Panc1 (cell line): ENCODE measurements at regions not wholly inside any gene's neighbourhood (a gene's known extent, or its start where the extent isn't known, plus 50 kb on each side); places are given as distances from the start of the nearest gene placed in this dataset.

Experiments
- POLR2AphosphoS5 ChIP-seq: IDR thresholded peaks from 2 replicates; pipeline ENCODE4 v1.6.1; 2012; ENCODE audit warnings: mild to moderate bottlenecking, low read depth, low read length, moderate library complexity
- TCF7L2 ChIP-seq: IDR thresholded peaks from 2 replicates; pipeline ENCODE4 v1.6.1; 2011; ENCODE audit warnings: mild to moderate bottlenecking, low read depth, low read length, inconsistent platforms
- TF ChIP-seq, protein P1 (sequence below): fragments of 450-650 bp; IDR thresholded peaks from 2 replicates; pipeline ENCODE4 v1.5.1; 2017; ENCODE audit warnings: mild to moderate bottlenecking
- TF ChIP-seq, protein P2 (sequence below), 2 experiments: IDR thresholded peaks; 2 replicates each; pipeline ENCODE4 v1.6.1; 2011 to 2012; ENCODE audit warnings: low read depth in 2 of 2, control low read depth in 1 of 2, low read length in 1 of 2, mild to moderate bottlenecking in 1 of 2, moderate library complexity in 1 of 2; ENCODE audit not compliant: insufficient read depth in 1 of 2

DNA sequence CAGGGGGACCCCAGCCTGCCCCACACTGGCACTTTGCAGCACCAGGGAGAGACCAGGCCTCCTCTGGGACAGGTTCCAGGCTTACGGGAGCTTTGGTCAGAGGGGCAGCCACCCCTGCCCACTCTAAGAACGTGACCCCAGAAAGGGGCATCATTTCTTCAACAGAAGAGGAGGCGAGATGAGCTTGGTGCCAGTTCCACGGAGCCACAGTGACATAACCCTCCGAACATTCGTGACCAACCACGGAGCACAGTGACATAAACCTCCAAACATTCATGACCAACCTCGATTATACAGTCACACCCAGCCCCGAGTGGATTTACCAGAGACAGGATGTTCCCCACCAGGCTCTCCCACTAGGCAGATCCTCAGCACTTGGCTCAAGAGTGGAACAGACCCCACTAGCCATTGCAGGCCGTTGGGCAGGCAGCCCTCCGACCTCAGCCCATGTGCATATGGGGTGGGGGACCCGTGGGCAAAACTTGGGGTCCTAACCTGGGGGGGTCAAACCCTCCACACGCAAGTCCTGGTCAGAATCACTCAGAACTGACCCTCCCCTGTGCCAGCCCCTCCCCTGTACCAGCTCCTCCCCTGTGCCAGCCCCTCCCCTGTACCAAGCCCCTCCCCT is 112.9 kb downstream of the METRNL start:
- TF ChIP-seq, protein P1, sequence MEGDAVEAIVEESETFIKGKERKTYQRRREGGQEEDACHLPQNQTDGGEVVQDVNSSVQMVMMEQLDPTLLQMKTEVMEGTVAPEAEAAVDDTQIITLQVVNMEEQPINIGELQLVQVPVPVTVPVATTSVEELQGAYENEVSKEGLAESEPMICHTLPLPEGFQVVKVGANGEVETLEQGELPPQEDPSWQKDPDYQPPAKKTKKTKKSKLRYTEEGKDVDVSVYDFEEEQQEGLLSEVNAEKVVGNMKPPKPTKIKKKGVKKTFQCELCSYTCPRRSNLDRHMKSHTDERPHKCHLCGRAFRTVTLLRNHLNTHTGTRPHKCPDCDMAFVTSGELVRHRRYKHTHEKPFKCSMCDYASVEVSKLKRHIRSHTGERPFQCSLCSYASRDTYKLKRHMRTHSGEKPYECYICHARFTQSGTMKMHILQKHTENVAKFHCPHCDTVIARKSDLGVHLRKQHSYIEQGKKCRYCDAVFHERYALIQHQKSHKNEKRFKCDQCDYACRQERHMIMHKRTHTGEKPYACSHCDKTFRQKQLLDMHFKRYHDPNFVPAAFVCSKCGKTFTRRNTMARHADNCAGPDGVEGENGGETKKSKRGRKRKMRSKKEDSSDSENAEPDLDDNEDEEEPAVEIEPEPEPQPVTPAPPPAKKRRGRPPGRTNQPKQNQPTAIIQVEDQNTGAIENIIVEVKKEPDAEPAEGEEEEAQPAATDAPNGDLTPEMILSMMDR: no peak
- no peak for TF ChIP-seq POLR2AphosphoS5
- TF ChIP-seq, protein P2, sequence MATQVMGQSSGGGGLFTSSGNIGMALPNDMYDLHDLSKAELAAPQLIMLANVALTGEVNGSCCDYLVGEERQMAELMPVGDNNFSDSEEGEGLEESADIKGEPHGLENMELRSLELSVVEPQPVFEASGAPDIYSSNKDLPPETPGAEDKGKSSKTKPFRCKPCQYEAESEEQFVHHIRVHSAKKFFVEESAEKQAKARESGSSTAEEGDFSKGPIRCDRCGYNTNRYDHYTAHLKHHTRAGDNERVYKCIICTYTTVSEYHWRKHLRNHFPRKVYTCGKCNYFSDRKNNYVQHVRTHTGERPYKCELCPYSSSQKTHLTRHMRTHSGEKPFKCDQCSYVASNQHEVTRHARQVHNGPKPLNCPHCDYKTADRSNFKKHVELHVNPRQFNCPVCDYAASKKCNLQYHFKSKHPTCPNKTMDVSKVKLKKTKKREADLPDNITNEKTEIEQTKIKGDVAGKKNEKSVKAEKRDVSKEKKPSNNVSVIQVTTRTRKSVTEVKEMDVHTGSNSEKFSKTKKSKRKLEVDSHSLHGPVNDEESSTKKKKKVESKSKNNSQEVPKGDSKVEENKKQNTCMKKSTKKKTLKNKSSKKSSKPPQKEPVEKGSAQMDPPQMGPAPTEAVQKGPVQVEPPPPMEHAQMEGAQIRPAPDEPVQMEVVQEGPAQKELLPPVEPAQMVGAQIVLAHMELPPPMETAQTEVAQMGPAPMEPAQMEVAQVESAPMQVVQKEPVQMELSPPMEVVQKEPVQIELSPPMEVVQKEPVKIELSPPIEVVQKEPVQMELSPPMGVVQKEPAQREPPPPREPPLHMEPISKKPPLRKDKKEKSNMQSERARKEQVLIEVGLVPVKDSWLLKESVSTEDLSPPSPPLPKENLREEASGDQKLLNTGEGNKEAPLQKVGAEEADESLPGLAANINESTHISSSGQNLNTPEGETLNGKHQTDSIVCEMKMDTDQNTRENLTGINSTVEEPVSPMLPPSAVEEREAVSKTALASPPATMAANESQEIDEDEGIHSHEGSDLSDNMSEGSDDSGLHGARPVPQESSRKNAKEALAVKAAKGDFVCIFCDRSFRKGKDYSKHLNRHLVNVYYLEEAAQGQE (IDR thresholded peaks at IDR 0.05; ENCODE audit: insufficient read depth in 1 of 2, low read depth in 2 of 2, low read length in 1 of 2): no peak
- no peak for TF ChIP-seq TCF7L2
